H1 (cell line): ENCODE measurements at regions not wholly inside any gene's neighbourhood (a gene's known extent, or its start where the extent isn't known, plus 50 kb on each side); places are given as distances from the start of the nearest gene placed in this dataset.

Experiments used
- CTCF ChIA-PET: fragments of 300-600 bp; sonication (Branson Sonifier 250); formaldehyde crosslinking; loops from one replicate; lab custom pipeline; 2021; ENCODE audit not compliant: partially characterized antibody; lab: Charles Lee
- POLR2A ChIA-PET: fragments of 300-600 bp; sonication (Branson Sonifier 250); formaldehyde crosslinking; loops from one replicate; lab custom pipeline; 2021; ENCODE audit warnings: inconsistent platforms; ENCODE audit not compliant: partially characterized antibody; lab: Charles Lee
- DNase-seq, 2 experiments: peaks; one replicate each; pipeline versions ENCODE4 v3.0.0 to v3.0.0-alpha.2; 2010 to 2022; ENCODE audit warnings: low spot score in 2 of 2, low read depth in 1 of 2, mixed read lengths in 1 of 2
- FAIRE-seq: peaks from 2 replicates; lab custom pipeline; 2011; peaks lifted over from hg19 to GRCh38; lab: Jason Lieb, UNC
- H2AFZ ChIP-seq: 2 replicates; pipeline ENCODE4 v1.8.1; 2012; ENCODE audit warnings: low read length, inconsistent platforms
- H2AK5ac ChIP-seq: 2 replicates; pipeline ENCODE4 v1.6.1; 2013; ENCODE audit warnings: low read depth, low read length
- H2BK120ac ChIP-seq: replicated peaks from 2 replicates; pipeline ENCODE3; 2013; ENCODE audit warnings: low read depth, low read length, inconsistent platforms
- H2BK12ac ChIP-seq: 2 replicates; pipeline ENCODE4 v1.6.1; 2013; ENCODE audit warnings: low read depth, low read length
- H2BK15ac ChIP-seq: 2 replicates; pipeline ENCODE4 v1.6.1; 2013; ENCODE audit warnings: low read length
- H2BK20ac ChIP-seq: 2 replicates; pipeline ENCODE4 v1.6.1; 2013; ENCODE audit warnings: low read length
- H2BK5ac ChIP-seq: 2 replicates; pipeline ENCODE4 v1.6.1; 2013; ENCODE audit warnings: low read depth, low read length
- H3K14ac ChIP-seq: 2 replicates; pipeline ENCODE4 v1.6.1; 2013; ENCODE audit warnings: inconsistent platforms; ENCODE audit not compliant: insufficient read length
- H3K18ac ChIP-seq: 2 replicates; pipeline ENCODE4 v1.6.1; 2013; ENCODE audit warnings: low read length; ENCODE audit errors: extremely low read depth
- H3K23ac ChIP-seq: 2 replicates; pipeline ENCODE4 v1.6.1; 2013; ENCODE audit warnings: inconsistent platforms; ENCODE audit not compliant: insufficient read length
- H3K23me2 ChIP-seq: 2 replicates; pipeline ENCODE4 v1.6.1; 2013; ENCODE audit warnings: low read depth, low read length
- H3K27ac ChIP-seq: 2 replicates; pipeline ENCODE4 v1.6.1; 2011; ENCODE audit warnings: low read depth, low read length, inconsistent platforms
- H3K27me3 ChIP-seq, 4 experiments: replicated peaks in 1 of 4; 1 replicate in 1 of 4; 2 replicates in 3 of 4; pipeline versions ENCODE4 v1.6.1 to v1.8.1; 2011 to 2013; ENCODE audit warnings: low read length in 3 of 4, mild to moderate bottlenecking in 3 of 4, inconsistent platforms in 2 of 4, mixed read lengths in 2 of 4, moderate library complexity in 1 of 4; ENCODE audit not compliant: control insufficient read depth in 3 of 4, insufficient read depth in 3 of 4; ENCODE audit errors: extremely low read depth in 1 of 4
- H3K36me3 ChIP-seq, 4 experiments: 2 replicates each; pipeline versions ENCODE4 v1.6.1 to v1.8.1; 2011 to 2013; ENCODE audit warnings: mild to moderate bottlenecking in 4 of 4, low read length in 3 of 4, moderate library complexity in 2 of 4, control low read depth in 1 of 4, inconsistent platforms in 1 of 4; ENCODE audit not compliant: insufficient read depth in 4 of 4, control insufficient read depth in 2 of 4
- H3K4ac ChIP-seq: replicated peaks from 2 replicates; pipeline ENCODE3; 2013; ENCODE audit warnings: low read length, low read depth, mixed read lengths, inconsistent platforms; ENCODE audit not compliant: insufficient read length
- H3K4me1 ChIP-seq, 4 experiments: replicated peaks in 1 of 4; 1 replicate in 1 of 4; 2 replicates in 3 of 4; pipeline versions ENCODE4 v1.6.1 to v1.8.1; 2011 to 2013; ENCODE audit warnings: low read length in 3 of 4, inconsistent platforms in 2 of 4, mixed read lengths in 1 of 4; ENCODE audit not compliant: insufficient read depth in 4 of 4, control insufficient read depth in 3 of 4
- H3K4me2 ChIP-seq, 2 experiments: 2 replicates each; pipeline versions ENCODE4 v1.6.1 to v1.8.1; 2011 to 2013; ENCODE audit warnings: low read depth in 2 of 2, low read length in 2 of 2, control low read depth in 1 of 2, inconsistent platforms in 1 of 2, mild to moderate bottlenecking in 1 of 2; ENCODE audit not compliant: insufficient read depth in 1 of 2
- H3K4me3 ChIP-seq, 4 experiments: fragments of 200-600, 300-600 bp in 1 of 4; sonication (generic), shearing (Covaris generic), sonication (Bioruptor Twin) in 1 of 4; 2 replicates each; pipeline versions ENCODE4 v1.5.1 to v1.8.1; 2011 to 2016; ENCODE audit warnings: low read length in 4 of 4, low read depth in 3 of 4, control low read depth in 2 of 4, inconsistent platforms in 2 of 4, mild to moderate bottlenecking in 2 of 4, mixed read lengths in 1 of 4, moderate library complexity in 1 of 4; ENCODE audit not compliant: insufficient read depth in 2 of 4; ENCODE audit errors: extremely low read depth in 1 of 4
- H3K56ac ChIP-seq: replicated peaks from 2 replicates; pipeline ENCODE3; 2013; ENCODE audit warnings: low read depth, mild to moderate bottlenecking, mixed read lengths, low read length, inconsistent platforms; ENCODE audit not compliant: insufficient read length
- H3K79me1 ChIP-seq: 2 replicates; pipeline ENCODE4 v1.6.1; 2013; ENCODE audit warnings: low read depth, low read length, control low read depth
- H3K79me2 ChIP-seq, 2 experiments: 2 replicates each; pipeline versions ENCODE4 v1.6.1 to v1.8.1; 2012 to 2013; ENCODE audit warnings: low read length in 2 of 2, mild to moderate bottlenecking in 2 of 2, inconsistent platforms in 1 of 2; ENCODE audit not compliant: insufficient read depth in 2 of 2, control insufficient read depth in 1 of 2
- H3K9ac ChIP-seq, 4 experiments: replicated peaks in 1 of 4; 1 replicate in 1 of 4; 2 replicates in 3 of 4; pipeline versions ENCODE4 v1.6.1 to v1.8.1; 2011 to 2013; ENCODE audit warnings: low read depth in 3 of 4, low read length in 3 of 4, control low read depth in 2 of 4, mild to moderate bottlenecking in 2 of 4, moderate library complexity in 2 of 4, inconsistent platforms in 1 of 4; ENCODE audit errors: extremely low read depth in 1 of 4
- H3K9me3 ChIP-seq, 2 experiments: 2 replicates each; pipeline versions ENCODE4 v1.6.1 to v1.8.1; 2012 to 2013; ENCODE audit warnings: mild to moderate bottlenecking in 2 of 2, moderate library complexity in 2 of 2, control low read depth in 1 of 2, inconsistent platforms in 1 of 2, low read depth in 1 of 2, low read length in 1 of 2, mixed read lengths in 1 of 2; ENCODE audit not compliant: insufficient read depth in 2 of 2
- H4K20me1 ChIP-seq, 2 experiments: replicated peaks in 1 of 2; 2 replicates each; pipeline versions ENCODE3 to v1.8.1; 2011 to 2013; ENCODE audit warnings: inconsistent platforms in 2 of 2, low read length in 2 of 2, mild to moderate bottlenecking in 1 of 2; ENCODE audit not compliant: insufficient read depth in 2 of 2, control insufficient read depth in 1 of 2
- H4K5ac ChIP-seq: 2 replicates; pipeline ENCODE4 v1.6.1; 2013; ENCODE audit warnings: low read length, low read depth, mixed read lengths, inconsistent platforms; ENCODE audit not compliant: insufficient read length
- H4K8ac ChIP-seq: 2 replicates; pipeline ENCODE4 v1.8.0; 2013; ENCODE audit warnings: mild to moderate bottlenecking, moderate library complexity, low read length, inconsistent platforms; ENCODE audit not compliant: insufficient read depth; ENCODE audit errors: extremely low read depth
- H4K91ac ChIP-seq: replicated peaks from 2 replicates; pipeline ENCODE3; 2013; ENCODE audit warnings: low read length, mixed read lengths, inconsistent platforms; ENCODE audit not compliant: insufficient read length
- ASH2L ChIP-seq: fragments of 200-600, 300-600 bp; sonication (generic); IDR thresholded peaks from one replicate; pipeline ENCODE4 v1.7.1; 2017; ENCODE audit warnings: low read length
- ATF2 ChIP-seq: IDR thresholded peaks from 2 replicates; pipeline ENCODE4 v1.6.1; 2012; ENCODE audit warnings: low read length, inconsistent platforms
- BRCA1 ChIP-seq: IDR thresholded peaks from 2 replicates; pipeline ENCODE4 v1.6.1; 2012; ENCODE audit warnings: low read depth, low read length, improper control_type of control experiment
- CREB1 ChIP-seq: IDR thresholded peaks from 2 replicates; pipeline ENCODE4 v1.6.1; 2012; ENCODE audit warnings: inconsistent platforms
- GTF2F1 ChIP-seq: IDR thresholded peaks from 2 replicates; pipeline ENCODE4 v1.6.1; 2012; ENCODE audit warnings: low read depth, low read length, improper control_type of control experiment, borderline replicate concordance
- HDAC2 ChIP-seq, 2 experiments: fragments of 300-600 bp in 1 of 2; sonication (generic) in 1 of 2; IDR thresholded peaks; 2 replicates each; pipeline ENCODE4 v1.6.1; 2011 to 2012; ENCODE audit warnings: low read depth in 2 of 2, low read length in 2 of 2, mild to moderate bottlenecking in 2 of 2, moderate library complexity in 2 of 2, borderline replicate concordance in 1 of 2, inconsistent platforms in 1 of 2
- JUN ChIP-seq: IDR thresholded peaks from 2 replicates; pipeline ENCODE4 v1.6.1; 2011; ENCODE audit warnings: low read depth, mild to moderate bottlenecking, improper control_type of control experiment, low read length
- KDM1A ChIP-seq: fragments of 200-600, 300-600 bp; sonication (generic); IDR thresholded peaks from 2 replicates; pipeline ENCODE4 v1.7.1; 2016; ENCODE audit warnings: mild to moderate bottlenecking, low read length, borderline replicate concordance
- RBBP5 ChIP-seq: IDR thresholded peaks from 2 replicates; pipeline ENCODE4 v1.7.1; 2012; ENCODE audit warnings: low read depth, mild to moderate bottlenecking, inconsistent platforms, low read length, moderate library complexity, borderline replicate concordance
- RNF2 ChIP-seq: fragments of 200-900, 300-1000 bp; sonication (generic); IDR thresholded peaks from 2 replicates; pipeline ENCODE4 v1.7.1; 2016; ENCODE audit warnings: borderline replicate concordance, low read depth, mild to moderate bottlenecking, antibody characterized with exemption, low read length; ENCODE audit not compliant: poor library complexity, severe bottlenecking; ENCODE audit errors: missing control alignments
- TAF7 ChIP-seq: optimal IDR thresholded peaks from 2 replicates; pipeline ENCODE3; 2011; ENCODE audit warnings: low read depth, mild to moderate bottlenecking, inconsistent platforms, low read length, moderate library complexity, borderline replicate concordance
- USF2 ChIP-seq: IDR thresholded peaks from 2 replicates; pipeline ENCODE4 v1.6.1; 2011; ENCODE audit warnings: low read length, improper control_type of control experiment
- WGBS, 2 experiments: shearing (Covaris generic) in 1 of 2; methylation state at CpG; one replicate each; pipeline versions ENCODE4 v1.1.6 to v1.1.7; 2013 to 2015; ENCODE audit warnings: low lambda C conversion rate in 2 of 2, mixed read lengths in 2 of 2, inconsistent platforms in 1 of 2, low coverage in 1 of 2, missing lambda C conversion rate in 1 of 2; ENCODE audit not compliant: insufficient replicate concordance in 2 of 2, insufficient coverage in 1 of 2, insufficient read length in 1 of 2; ENCODE audit errors: extremely low coverage in 1 of 2, missing lambda C conversion rate in 1 of 2; 5-methylcytosine and 5-hydroxymethylcytosine counted together

GRCh38 chr4:138945840-138946239 is 69.7 kb upstream of the NOCT start:
- 93% methylated on average over 1 of the region's 1 CpG; no CpG with 5 or more reads in 1 of the 2 experiments for WGBS, 2 experiments
- Histone ChIP-seq H3K4me3 (no peak overlapping the region), H3K27me3 (no peaks in the 10 kb centered on the region), H2AFZ (no peak overlapping the region), H2BK120ac (no peak overlapping the region), H3K18ac (no peak overlapping the region), H3K14ac (no peak overlapping the region), H3K27ac (no peak overlapping the region), H3K9me3 (no peaks in the 10 kb centered on the region), H3K23ac (no peak overlapping the region), H2BK12ac (no peak overlapping the region), H3K79me1 (no peaks in the 10 kb centered on the region; the same call in 1 of the 2 replicates), H3K56ac (no peak overlapping the region), H4K91ac (no peak overlapping the region), H2BK20ac (no peak overlapping the region), H3K4me1 (no peaks in the 10 kb centered on the region), H4K5ac (no peak overlapping the region), H3K9ac (no peak overlapping the region), H2BK5ac (no peak overlapping the region), H4K20me1 (no peaks in the 10 kb centered on the region), H4K8ac (no peak overlapping the region), H3K79me2 (no peaks in the 10 kb centered on the region), H2BK15ac (no peak overlapping the region), H3K4ac (no peak overlapping the region), H3K36me3 (no peaks in the 10 kb centered on the region), H2AK5ac (no peak overlapping the region), H3K4me2 (no peak overlapping the region), H3K23me2 (no peaks in the 10 kb centered on the region)
- ChIA-PET CTCF (no interaction called here), POLR2A (no interaction called here)
- FAIRE-seq (no peak), DNase-seq (no peak)
- TF ChIP-seq GTF2F1 (no peak), KDM1A (no peak), TAF7 (no peak), USF2 (no peak), CREB1 (no peak), HDAC2 (IDR thresholded peaks at IDR 0.05; ENCODE audit: borderline replicate concordance in 1 of 2, low read depth in 2 of 2, low read length in 2 of 2) (no peak), ATF2 (no peak), RNF2 (no peak), RBBP5 (no peak), ASH2L (no peak), BRCA1 (no peak), JUN (no peak)
